Coronary artery (tissue), 2 donors: ENCODE measurements at regions not wholly inside any gene's neighbourhood (a gene's known extent, or its start where the extent isn't known, plus 50 kb on each side); places are given as distances from the start of the nearest gene placed in this dataset.

Source experiments
- DNase-seq: peaks from one replicate; pipeline ENCODE4 v3.0.0-alpha.2; 2017; ENCODE audit warnings: low spot score
- H3K27ac ChIP-seq, 2 donors: fragments of 200-600 bp; sonication (generic); one replicate each; pipeline ENCODE4 v1.5.1; 2016 to 2019
- H3K4me3 ChIP-seq: fragments of 200-600 bp; sonication (generic); 2 replicates; pipeline ENCODE4 v1.5.1; 2016; ENCODE audit warnings: mild to moderate bottlenecking, moderate library complexity
- CTCF ChIP-seq: fragments of 200-600 bp; sonication (generic); IDR thresholded peaks from one replicate; pipeline ENCODE4 v1.5.1; 2019; ENCODE audit warnings: antibody characterized with exemption

DNA sequence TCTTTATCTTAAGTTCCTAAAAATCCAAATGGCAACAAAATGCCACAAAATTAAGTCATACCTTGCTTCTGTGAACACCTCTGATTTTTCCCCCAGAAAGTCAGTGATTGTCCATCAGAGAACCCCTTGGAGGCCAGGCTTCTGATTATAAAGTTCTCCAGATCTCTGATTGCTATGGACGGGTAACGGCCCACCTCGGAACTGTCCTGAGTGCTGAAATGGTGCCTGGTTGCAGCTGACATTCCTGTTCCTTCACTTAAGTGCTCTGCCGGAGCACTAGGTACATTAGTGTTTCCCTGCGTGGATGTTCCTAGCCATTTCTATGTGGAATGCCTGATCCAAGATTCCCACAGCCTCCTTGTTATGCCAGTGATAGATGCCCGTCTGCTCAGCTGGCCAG is 85.0 kb downstream of the CHST1 start:
- DNase-seq: no peak
- no peak overlapping the region for H3K4me3 ChIP-seq
- TF ChIP-seq CTCF: no peak
- no peak overlapping the region for H3K27ac ChIP-seq

- no peak overlapping the region for H3K27ac ChIP-seq
- no peak for TF ChIP-seq CTCF
- DNase-seq: no peak
- H3K4me3 ChIP-seq: no peak overlapping the region
Measured at GRCh38 chr11:45578316-45578715, 87.1 kb downstream of the CHST1 start.

DNA sequence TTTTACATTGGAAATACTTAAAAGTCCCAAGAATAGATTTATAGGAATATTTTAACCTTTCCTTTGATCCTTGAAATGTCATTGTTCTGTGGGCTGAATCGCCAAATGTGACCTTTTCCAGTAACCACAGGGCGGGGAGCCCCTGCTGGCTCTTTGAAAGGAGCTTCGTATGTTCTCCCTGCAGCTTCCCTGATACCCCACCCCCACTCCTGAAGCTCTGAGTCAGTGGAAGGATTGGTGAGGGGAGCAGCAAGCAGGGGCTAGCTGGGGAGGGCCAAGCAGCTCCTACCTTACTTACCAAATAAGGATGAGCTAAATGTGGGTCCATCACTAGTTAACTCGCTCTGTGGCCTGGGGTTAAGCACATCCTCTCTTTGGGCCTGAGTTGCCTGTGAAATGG is 87.7 kb downstream of the CHST1 start:
- TF ChIP-seq CTCF: no peak
- no peak for DNase-seq
- H3K27ac ChIP-seq: no peak overlapping the region

DNA sequence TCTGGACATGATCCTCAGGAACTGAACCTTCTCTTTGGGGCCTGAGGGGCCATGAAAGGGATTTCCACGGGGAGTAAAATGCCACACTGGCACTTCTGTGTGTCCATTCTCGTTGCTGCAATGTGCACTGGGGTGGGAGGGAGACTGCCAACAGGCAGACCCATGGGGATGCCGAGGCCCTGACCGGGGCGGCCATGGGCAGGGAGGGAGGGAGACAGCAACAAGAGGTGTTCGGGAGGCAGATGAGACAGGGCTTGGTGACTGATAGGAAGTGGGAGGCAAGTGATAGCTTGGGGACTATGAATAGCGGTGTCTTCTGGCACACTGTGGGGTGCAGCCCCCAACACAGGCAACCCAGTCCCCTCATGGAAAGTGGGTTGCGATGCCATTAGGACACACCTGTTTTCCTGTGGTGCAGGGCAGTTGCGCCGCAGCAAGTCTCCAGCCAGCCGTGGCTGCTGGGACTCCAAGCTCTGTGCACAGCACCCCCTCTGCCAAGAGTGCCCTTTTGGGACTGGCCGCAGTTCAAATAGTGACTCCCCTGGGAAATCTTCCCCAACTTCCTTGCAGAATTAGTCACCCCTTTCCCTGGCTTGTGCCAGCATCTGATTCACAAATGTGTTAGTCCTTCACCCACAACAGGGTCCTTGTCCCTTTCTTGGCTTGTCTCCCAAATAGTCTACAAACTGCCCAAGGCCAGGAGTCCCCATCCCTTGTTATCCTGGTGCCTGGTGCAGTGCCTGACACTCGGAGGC is 88.8 kb downstream of the CHST1 start:
- no peak for DNase-seq
- Histone ChIP-seq H3K27ac (no peak overlapping the region), H3K4me3 (no peak overlapping the region)
- no peak for TF ChIP-seq CTCF

More for the DNA sequence above, 87.7 kb downstream of the CHST1 start:
- no peak overlapping the region for H3K4me3 ChIP-seq

DNA sequence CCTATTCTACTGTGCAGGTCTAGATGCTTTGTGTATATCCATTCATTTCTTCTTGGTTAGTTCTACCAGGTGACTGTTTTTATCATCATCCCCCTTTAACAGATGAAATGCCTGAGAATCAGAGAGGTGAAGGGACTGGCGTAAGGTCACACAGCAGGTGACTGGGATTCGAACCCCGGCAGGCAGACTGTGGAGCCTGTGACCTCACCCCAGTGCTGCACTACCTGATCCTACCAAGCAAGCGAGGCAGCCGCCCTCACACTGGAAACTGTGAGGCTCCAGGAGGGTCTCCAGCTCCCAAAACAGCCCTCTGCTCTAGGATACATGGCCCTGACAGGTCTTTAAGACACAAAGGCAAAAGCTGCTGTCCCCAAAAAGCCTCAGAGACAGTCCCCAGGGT is 91.7 kb downstream of the CHST1 start:
- TF ChIP-seq CTCF: no peak
- Histone ChIP-seq H3K27ac (no peak overlapping the region), H3K4me3 (no peak overlapping the region)
- no peak for DNase-seq

DNA sequence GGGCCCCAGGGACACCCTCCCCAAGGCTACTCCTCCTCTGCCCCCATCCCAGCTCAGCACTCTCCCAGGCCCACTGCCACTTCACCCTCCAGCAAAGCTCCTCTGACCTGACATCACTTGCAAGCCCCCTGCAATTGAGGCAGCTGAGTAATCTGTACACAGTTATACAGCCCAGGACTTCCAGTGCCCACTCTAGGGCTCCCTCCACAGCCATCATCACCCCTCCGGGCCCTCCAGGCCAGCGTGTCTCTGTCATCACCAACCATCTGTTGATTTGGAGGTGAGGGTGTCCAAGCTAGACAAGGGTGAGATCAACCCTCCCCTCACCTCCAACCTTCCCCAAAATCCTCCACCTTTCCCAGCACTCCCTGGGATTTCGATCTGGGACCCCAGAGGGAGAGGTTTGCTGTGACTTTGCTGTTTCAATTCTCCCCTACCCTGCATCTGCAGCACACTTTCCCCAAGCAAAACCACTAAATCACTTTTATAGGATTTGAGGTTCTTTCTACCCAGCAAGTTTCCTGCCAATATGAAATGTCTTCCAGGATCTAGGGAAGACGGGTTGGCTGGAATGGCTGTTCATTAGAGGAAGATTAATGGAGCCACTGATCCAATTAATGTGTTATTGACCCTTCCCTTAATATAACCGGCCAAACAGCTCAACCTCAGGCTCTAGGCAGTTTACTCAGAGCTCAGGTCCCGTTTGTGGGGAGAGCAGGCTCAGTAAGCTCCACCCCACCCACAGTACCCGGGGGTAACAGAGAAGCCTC is 92.9 kb downstream of the CHST1 start:
- no peak overlapping the region for H3K27ac ChIP-seq
- no peak overlapping the region for H3K4me3 ChIP-seq
- TF ChIP-seq CTCF: no peak
- DNase-seq: no peak

- Histone ChIP-seq H3K27ac (no peak overlapping the region), H3K4me3 (no peak overlapping the region)
- TF ChIP-seq CTCF: no peak
- no peak for DNase-seq
Measured at GRCh38 chr11:45569776-45570175, 95.6 kb downstream of the CHST1 start.
